ENCODE measurements at regions not wholly inside any gene's neighbourhood (a gene's known extent, or its start where the extent isn't known, plus 50 kb on each side); places are given as distances from the start of the nearest gene placed in this dataset.
A peak's percentile ranks its signal among the peaks of the same experiment; 100 is the strongest.

GRCh38 chr6:92024881-92025280 lies 1394.5 kb downstream of the EPHA7 start:
- H3K4me1 Mint-ChIP-seq: no peaks in the 10 kb centered on the region
- H3K27me3 Mint-ChIP-seq (ENCODE audit: low read depth): no peaks in the 10 kb centered on the region
- TF ChIP-seq, protein P1, sequence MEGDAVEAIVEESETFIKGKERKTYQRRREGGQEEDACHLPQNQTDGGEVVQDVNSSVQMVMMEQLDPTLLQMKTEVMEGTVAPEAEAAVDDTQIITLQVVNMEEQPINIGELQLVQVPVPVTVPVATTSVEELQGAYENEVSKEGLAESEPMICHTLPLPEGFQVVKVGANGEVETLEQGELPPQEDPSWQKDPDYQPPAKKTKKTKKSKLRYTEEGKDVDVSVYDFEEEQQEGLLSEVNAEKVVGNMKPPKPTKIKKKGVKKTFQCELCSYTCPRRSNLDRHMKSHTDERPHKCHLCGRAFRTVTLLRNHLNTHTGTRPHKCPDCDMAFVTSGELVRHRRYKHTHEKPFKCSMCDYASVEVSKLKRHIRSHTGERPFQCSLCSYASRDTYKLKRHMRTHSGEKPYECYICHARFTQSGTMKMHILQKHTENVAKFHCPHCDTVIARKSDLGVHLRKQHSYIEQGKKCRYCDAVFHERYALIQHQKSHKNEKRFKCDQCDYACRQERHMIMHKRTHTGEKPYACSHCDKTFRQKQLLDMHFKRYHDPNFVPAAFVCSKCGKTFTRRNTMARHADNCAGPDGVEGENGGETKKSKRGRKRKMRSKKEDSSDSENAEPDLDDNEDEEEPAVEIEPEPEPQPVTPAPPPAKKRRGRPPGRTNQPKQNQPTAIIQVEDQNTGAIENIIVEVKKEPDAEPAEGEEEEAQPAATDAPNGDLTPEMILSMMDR (IDR thresholded peaks at IDR 0.05; ENCODE audit: unreplicated experiment in 3 of 3): no peak
- no peak overlapping the region for H3K27ac Mint-ChIP-seq
- no peaks in the 10 kb centered on the region for H3K9me3 Mint-ChIP-seq
- H3K36me3 Mint-ChIP-seq (ENCODE audit: low read depth): no peaks in the 10 kb centered on the region
- H3K4me3 Mint-ChIP-seq: no peak overlapping the region

- Mint-ChIP-seq H3K27ac (no peak overlapping the region), H3K9me3 (no peaks in the 10 kb centered on the region), H3K4me1 (no peaks in the 10 kb centered on the region), H3K36me3 (ENCODE audit: low read depth) (no peaks in the 10 kb centered on the region), H3K27me3 (ENCODE audit: low read depth) (no peaks in the 10 kb centered on the region), H3K4me3 (no peak overlapping the region)
- TF ChIP-seq, protein P1 (IDR thresholded peaks at IDR 0.05; ENCODE audit: unreplicated experiment in 3 of 3): no peak
Measured at GRCh38 chr6:92024110-92024509, 1395.2 kb downstream of the EPHA7 start.

DNA sequence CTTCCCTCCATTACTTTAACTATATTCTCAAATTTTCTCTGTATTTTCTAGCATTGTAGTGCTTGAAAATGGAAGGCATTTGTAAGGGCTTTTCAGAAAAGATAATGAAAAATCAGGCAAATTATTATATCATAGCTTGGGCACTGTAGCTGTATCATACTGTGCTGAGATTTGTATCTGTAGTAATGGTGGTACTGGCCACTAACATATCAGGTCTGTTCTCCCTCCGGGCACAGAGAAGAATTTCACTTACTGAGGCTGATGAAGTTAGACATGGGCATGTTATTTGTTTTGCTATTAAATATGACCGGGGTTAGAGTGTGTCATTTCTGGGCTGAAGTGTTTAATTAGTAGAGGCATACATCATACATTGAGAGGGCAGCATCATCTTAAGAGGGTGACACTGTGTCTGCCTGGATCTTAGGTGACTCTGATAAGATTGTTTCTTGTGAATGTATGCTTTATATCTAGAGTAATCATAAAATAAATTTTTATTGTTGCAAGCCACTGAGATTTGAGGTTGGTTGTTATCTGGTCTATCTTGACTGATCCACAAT lies 1395.9 kb downstream of the EPHA7 start:
- Mint-ChIP-seq H3K36me3 (ENCODE audit: low read depth) (no peaks in the 10 kb centered on the region), H3K9me3 (no peaks in the 10 kb centered on the region), H3K27ac (peak overlapping the region in 1 of 3 experiments; percentile 3), H3K4me3 (no peak overlapping the region), H3K27me3 (ENCODE audit: low read depth) (no peaks in the 10 kb centered on the region), H3K4me1 (no peaks in the 10 kb centered on the region)
- TF ChIP-seq, protein P1 (IDR thresholded peaks at IDR 0.05; ENCODE audit: unreplicated experiment in 3 of 3): no peak

GRCh38 chr6:92011681-92012245 lies 1407.6 kb downstream of the EPHA7 start:
- Mint-ChIP-seq H3K36me3 (ENCODE audit: low read depth) (peaks cover 4% of the 10 kb centered on the region), H3K27ac (no peak overlapping the region), H3K9me3 (peaks cover 6% of the 10 kb centered on the region), H3K4me1 (no peaks in the 10 kb centered on the region), H3K4me3 (no peak overlapping the region), H3K27me3 (ENCODE audit: low read depth) (peaks cover 3% of the 10 kb centered on the region)
- TF ChIP-seq, protein P1 (IDR thresholded peaks at IDR 0.05; ENCODE audit: unreplicated experiment in 3 of 3): no peak

DNA sequence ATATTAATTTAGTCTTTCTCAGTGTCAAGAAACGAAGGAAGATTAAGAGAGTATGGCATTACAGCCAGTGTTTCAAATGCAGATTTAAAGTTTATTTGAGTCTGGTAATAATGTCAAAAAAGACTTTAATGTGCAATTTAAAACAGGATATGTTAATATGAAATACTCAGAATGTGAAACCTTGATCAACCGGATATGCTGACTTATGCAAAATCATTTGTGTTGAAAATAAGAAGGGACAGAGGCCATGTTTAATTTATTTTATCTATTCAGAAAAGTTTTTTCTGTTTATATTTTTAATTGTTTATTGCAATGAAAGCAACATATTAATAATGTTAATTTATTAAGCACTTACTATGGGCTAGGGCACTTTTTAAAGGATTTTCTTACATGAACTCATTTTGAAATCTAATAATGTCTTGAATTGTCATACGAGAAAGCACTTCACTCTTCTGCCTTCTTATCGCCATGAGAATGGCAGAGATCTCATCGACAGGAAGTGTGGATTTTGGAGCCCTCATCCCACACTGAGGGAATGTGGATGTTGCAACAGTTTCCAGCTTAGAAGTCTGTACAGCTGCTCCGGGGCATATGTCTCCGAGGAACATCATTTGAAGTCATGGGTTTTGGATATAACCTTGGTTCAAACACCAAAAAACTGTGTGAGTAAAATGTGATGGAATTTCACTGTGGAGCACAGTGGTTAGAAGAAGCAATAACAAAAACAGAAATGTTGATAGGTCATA lies 1410.4 kb downstream of the EPHA7 start:
- Mint-ChIP-seq H3K27ac (peak overlapping the region in 2 of 3 experiments; percentile 39 to 66), H3K9me3 (no peaks in the 10 kb centered on the region), H3K4me1 (no peaks in the 10 kb centered on the region), H3K36me3 (ENCODE audit: low read depth) (no peaks in the 10 kb centered on the region), H3K4me3 (no peak overlapping the region), H3K27me3 (ENCODE audit: low read depth) (peaks cover 3% of the 10 kb centered on the region)
- TF ChIP-seq, protein P1 (IDR thresholded peaks at IDR 0.05; ENCODE audit: unreplicated experiment in 3 of 3): no peak

Measured in nephron (organoid).